NCI-H460 (cell line): ENCODE measurements at regions not wholly inside any gene's neighbourhood (a gene's known extent, or its start where the extent isn't known, plus 50 kb on each side); places are given as distances from the start of the nearest gene placed in this dataset.

ENCODE experiments used
- DNase-seq: peaks from one replicate; pipeline ENCODE4 v3.0.0-alpha.2; 2016; ENCODE audit warnings: low read depth; ENCODE audit errors: extremely low read depth

DNA sequence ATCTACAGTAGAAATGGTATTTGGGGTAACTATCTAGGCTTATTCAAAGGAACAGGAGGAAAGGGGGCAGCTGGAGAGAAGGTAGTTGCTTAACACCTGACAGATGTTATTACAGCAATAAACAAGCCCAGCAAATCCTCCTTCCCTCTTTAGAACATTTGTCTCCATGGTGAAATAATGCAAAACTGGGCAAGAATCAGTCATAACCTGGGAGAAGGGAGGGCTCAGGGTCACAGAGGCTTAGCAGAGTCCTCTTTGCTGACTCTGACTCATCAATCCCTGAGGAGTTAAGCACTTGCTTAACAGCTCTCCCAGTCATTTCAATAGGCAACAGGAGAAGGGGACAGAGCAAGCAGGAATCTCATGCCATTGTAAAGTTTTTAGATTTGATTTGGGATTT is 230.3 kb downstream of the IBTK start:
- no peak for DNase-seq

DNA sequence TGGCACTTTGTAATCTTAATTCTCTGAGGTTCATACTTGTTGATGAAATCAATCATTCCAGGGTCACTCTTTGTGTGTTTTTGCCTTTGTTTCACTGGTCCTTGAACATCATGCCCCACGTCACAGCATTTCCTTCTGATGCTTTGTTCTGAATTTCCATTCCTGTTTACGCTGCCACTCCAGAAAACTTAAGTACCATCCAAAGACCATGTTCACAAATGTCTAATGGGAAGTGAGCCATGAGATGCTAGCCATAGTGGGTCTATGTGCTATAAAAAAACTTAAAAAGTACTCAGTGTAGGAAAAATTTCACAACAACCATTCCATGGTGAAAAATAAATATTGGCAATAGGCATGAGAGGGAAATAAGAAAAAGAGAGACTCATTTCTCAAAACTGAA is 232.0 kb downstream of the IBTK start:
- no peak for DNase-seq

DNA sequence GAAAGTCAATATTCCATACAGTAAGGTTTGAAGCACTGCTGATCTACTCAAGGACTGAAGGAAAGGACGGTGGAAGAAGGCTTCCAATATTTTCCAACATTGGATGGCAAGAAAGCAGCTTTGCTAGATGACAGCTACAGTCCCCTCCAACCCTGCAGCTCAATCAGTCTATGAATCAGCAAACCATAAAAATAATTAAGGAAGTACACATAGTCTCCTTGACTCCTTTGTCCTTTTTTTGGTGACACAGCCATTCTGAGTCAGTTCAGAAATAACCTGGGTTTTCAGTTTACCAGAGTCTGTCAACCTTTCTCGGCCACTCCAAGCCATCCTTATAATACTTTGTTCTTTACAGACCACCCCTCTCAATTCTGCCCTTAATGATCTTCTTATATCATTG is 232.5 kb downstream of the IBTK start:
- no peak for DNase-seq

DNA sequence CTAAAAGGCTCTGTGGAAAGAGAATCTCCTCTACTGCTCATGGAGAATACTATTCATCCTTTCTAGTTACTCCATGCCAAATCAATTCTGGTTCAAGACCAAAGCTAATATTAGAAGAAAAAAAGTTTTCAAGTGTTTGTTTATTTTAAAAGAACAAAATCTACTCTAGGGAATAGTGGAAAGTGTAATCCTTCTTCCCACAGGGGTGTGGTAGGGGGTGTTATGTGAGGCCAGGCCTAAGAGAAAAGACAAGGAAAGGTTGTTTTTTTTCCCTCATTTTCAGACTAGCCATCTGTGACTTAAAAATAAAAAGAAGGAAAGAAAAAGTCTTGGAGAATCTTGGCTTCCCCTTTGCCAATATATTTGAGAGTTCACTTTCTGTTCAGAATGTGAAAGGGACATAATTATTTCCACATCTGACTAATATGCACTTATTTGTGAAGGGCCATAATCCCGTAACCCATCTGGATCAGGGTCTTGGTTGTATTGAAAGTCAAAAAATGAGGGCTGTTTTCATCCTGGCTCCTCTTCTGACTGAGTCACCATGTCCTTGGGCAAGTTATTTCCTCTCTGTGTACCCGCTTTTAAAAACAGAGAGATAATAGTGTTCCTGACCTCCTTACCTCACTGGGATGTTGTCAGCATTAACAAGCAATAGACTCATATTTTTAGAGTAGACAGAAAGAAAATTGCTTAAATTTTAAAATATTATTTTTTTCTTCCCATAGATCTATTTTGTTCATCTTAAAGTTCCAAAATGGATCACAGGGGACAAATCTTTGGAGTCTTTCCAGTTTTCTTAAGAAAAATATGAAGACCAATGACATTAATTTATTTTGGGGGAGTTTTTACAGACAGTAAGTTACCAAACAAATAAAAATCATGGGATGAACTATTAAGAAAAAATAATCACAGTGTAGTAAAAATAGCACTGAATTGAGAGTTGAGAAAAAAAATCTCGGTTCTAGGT is 233.7 kb downstream of the IBTK start:
- DNase-seq = no peak

DNA sequence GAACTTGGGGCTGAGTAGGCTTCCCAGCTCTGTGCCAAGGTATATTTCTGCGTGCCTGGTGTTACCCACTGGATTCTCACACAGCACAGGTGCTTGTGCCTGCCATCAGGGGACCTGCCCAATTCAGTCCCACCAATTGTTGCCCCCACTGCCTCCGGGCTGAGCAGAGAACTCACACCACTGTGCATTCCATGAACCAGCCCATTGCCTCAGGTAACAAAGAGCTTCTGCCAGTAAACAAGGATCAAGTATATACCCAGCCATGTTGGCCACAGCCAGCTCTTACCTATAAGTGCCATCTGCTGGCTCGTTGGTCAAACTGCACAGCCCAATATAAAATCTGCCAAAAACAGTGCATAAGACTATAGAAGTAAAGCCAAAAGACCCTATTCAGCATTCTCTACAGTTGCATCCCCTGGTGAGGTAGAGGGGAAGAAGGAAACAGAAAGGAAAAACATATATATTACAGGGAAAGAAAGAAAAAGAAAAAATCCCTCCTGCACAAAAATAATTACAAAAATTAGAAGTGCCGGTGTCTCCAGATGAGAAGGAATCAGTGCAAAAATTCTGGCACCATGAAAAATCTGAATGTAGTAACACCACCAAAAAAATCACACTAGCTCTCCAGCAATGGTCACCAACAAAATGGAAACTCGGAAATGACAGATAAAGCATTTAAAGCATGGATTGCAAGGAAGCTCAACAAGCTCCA is 241.4 kb downstream of the IBTK start:
- DNase-seq = no peak

DNA sequence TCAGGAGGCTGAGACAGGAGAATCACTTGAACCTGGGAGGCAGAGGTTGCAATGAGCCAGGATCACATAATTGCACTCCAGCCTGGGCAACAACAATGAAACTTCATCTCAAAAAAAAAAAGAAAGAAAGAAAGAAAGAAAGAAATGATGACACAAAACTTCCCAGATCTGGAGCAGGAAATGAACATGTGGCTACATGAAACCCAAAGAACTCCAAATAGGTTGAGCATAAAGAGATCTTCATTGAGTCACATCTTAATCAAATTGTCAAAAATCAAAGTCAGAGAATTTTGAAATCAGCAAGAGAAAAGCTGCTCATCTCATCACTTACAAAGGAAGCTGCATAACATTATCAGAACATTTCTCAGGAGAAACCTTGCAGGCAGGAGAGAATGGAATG is 247.0 kb downstream of the IBTK start:
- no peak for DNase-seq

DNA sequence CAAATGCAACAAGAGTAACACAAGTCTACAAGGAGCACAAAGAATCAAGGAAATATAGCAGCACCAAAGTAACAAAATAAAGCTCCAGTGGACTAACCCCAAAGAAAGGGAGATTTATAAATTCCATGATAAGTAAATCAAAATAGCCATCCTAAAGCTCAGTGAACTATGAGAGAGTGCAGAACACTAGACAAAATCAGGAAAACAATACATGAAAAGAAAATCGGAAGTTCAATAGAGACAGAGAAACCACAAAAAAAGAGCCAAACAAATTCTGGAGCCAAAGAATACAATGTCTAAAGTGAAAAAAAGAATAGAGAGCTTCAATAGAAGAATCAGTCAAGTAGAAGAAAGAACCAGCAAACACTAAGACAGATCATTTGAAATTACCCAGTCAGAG is 247.3 kb upstream of the TENT5A start:
- DNase-seq = no peak

DNA sequence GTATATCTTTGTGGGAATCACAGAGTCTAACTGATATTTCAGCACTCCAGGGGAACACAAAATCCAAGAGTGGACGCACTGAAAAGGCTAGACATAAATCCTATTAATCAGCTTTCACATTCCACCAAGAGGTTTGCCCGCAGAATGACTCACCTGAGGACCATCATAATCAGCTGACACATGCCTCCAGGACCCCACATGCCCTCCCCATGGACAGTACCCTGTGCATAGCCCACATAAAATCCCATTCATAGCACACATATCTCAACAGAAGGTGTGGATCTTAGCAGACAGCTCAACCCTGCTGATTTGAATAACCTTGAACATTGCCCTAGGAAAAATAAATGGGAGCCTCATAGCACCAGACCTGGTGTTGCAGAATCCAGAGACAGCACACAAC is 246.8 kb upstream of the TENT5A start:
- no peak for DNase-seq

DNA sequence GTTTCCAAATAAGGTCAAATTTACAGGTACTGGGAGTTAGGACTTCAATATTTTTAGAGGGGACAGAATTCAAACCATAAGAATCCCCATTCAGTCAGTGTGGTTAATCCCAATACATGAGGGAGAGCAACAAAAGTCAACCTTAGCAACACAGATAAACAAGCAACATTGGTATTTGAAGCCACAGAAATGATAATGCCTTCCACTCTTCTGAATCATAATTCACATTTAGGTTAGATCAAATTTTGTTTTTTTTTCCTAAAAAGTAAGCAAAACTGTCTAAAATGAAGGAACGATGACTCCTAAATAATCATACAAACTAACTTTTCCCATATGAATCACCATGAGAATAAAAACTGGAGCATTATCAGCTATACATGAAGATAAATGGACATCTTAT is 246.0 kb upstream of the TENT5A start:
- no peak for DNase-seq

DNA sequence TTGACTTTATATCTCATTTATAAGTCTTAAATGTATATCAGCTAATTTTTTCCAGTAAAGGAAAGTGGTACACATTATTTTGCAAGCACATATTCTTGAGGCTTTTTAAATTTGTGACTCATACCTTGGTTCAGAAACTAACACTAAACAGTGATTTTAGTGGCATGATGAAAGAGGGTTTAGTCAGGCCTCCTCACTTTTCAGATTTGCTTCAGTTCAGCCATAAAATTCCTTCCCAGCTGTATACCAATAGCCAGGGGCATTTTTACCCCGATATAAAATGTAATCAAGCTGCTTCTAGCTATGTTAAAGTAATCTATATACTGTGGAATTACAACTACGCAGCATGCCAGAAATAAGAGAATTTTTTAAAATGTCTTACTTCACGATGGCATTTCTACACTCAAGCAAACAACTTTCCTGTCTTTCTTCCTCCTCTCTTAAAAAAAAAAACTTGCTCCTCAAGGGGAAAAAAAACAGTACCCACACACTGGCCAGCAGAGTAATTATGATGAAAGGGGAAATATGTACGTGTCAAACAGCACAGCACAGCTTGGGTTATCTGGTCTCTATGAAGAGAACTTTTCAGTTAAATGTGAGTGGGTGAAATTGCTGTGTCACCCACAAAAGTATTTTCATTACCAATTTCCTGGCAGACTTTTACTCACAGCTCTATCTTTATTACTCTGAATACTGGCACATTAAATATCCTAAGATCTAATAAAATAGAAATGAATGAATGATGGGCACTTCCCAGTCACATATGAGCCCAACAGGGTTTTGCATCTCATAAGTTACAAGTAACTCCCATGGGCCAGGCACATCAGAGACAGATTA is 244.8 kb upstream of the TENT5A start:
- peak; percentile 88 for DNase-seq

DNA sequence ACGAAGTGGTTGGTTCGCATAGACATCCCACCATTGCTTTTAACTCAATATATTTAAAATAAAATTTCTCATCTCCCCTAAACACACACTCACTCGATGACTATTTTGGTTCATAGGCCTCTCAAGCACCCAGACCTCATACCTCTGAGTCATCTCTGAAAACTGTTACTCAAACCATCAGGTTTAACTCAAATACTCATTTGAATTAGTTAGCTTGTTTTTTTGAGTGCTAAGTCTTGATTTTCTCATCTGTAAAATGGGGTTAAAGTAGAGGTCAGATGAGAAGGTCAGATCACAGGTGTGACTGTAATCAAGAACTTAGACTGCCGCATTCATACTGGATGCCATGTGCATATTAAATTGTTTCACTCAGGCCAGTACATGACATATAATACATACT is 243.9 kb upstream of the TENT5A start:
- DNase-seq = no peak

DNA sequence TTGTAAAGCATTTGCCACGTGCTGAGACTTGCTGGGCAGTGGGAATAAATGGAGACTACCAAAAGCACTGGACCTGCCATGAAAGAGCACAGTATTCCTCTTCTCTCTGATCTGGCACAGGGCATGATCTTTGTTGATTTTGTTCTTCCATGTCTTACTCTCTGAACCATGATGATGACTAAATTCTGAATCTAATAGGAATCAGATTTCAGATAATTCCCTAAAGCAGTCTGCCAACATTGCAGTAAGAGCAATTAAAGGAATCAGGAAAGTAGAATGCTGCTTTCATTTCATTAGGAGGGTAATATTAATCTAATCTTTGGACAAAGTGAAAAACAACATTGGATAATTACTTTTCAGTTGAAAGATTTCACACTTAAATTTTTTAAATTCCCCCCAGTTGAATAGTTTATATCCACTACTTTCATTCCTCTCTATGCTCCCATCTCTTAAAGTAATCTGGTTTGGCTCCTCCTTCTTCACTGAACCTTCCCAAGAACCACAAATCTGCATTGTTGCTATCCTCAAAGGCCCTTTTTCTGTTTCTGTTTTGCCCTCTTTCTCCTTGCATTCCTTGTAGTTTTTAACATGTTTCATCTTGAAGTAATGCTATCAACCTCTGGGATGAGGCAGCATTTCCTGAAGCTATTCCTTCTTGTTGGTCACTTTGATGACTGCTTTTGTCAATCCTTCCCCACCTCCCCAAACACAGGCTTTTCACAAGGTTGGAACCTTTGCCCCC is 243.2 kb upstream of the TENT5A start:
- no peak for DNase-seq

DNA sequence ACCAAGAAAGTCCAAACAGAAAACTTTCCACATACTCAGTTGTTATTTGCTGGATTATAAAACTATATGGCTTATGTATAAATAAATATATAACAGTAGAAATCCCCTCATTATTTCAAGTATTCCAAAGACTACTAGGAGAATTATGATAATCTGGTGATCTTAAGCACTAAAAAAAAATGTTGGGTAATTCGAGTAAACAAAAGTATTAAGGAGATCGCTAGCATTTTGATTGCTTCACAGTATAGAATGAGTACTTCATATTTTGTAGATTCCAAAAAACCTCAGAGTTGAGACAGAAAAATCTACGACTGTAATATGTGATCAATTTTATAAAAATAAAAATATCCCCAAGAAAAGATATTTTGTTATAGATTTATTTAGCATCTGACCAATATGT is 236.4 kb upstream of the TENT5A start:
- DNase-seq = no peak

DNA sequence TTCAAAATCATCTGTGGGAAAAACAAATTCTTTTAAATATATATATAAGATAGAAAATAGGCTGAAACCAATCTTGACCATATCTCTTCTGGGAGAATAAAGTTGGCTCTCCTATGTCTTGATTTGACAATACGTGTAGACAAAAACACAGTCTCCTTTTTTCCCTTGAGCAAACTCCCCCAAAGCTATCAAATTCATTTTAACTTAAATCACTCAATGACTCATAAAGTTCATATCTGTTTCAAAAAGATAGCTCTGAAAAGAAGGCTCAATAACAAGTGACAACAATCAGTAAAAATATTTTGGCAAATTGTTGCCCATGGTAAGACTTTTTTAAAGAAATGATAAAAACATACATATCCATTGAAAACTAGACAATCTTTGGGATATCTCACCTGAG is 236.0 kb upstream of the TENT5A start:
- DNase-seq = no peak

DNA sequence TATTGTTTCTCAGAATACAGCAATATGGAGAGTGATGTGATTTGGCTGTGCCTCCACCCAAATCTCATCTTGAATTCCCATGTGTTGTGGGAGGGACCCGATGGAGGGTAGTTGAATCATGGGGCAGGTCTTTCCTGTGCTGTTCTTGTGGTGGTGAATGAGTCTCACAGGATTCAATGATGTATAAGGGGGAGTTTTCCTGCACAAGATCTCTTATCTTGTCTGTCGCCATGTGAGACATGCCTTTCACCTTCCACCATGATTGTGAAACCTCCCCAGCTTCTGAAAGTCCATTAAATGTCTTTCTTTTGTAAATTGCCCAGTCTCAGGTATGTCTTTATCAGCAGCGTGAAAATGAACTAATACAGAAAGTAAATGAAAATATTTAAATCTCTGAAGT is 234.8 kb upstream of the TENT5A start:
- no peak for DNase-seq

DNA sequence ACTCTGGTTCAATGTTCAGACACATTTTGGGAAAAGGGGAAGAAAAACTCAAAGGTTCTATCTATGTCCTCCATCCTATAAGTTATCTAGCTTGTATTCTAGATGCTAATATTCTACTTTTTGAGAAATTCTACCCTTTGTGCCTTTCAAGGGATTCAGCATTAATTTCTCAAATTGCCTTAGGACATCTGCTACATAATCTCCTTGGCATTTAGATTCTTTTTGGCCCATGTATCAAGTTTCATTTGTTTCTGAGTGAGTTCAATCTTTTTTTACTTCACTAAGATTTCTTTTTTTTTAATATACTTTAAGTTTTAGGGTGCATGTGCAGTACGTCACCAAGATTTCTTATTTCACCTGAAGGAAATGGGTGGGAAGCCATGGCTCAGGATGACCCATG is 232.7 kb upstream of the TENT5A start:
- no peak for DNase-seq

DNA sequence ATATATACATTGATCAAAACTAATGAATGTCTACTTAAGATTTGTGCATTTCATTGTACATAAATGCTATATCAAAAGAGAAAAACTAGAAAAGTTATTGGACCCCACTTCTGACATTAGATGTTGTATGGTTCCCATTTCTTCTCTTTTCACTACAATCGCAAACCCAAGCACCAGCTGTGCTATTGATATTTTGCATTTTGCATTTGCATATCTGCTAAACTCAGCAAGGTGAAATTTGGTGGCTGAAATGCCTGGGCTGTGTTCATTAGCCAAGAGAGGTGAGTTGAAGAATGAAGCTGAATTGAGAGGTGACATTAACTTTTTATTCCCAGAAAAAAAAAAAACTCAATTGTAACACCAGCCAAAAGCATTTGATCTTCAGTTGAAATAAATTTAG is 232.1 kb upstream of the TENT5A start:
- DNase-seq = no peak

DNA sequence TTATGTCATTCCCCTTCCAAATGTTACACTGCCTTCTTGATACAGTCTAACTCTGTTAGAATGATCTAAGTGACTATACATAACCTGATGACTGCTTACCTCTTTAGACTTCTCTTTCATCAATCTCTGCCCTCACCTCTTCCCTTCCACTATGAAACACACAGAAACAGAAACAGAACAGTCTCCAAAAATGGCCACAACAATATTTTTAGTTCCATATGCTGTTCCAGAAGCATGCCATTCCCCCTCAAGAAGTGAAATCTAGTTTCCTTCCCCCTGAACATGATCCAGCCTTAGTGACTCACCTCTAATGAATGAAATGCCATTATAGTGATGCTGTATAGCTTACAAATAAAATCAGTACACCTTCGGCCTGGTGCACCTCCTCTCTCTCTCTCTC is 229.3 kb upstream of the TENT5A start:
- DNase-seq = no peak

DNA sequence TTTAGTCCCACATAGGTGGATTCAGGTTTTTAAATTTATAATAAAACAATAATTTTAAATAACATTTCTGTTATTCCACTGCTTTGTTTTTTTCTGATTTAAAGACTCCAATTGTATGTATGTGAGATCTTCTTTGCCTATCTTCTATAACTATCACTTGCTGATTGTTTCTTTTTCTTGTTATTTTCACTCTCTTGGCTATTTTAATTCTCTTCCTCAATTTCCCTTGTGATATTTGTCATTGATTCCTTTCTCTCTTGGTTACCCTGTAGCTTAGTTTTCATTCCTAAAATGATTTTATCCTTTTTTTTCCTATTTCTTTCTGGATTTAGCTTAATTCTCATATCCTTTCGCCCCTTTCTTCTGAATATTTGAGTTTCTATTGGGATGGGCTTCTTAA is 227.3 kb upstream of the TENT5A start:
- DNase-seq = no peak

DNA sequence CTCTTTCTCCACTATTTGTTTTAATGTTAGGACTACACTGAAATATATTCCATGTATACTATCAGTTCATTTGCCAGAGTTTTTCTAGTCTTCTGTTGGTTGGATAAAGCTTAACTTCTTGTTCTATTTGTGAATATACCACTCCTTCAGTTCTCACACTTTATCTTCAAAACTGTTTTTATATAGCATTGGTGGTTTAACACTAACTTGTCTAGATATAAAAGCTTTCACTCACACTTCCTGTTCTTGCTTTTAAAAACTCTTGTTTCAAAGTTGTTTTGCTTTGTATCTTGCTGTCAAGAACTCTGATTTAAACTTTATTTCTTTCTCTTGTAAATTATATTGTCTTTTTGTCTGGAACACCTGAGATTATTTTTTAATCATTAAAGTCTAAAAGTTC is 226.8 kb upstream of the TENT5A start:
- DNase-seq = no peak

DNA sequence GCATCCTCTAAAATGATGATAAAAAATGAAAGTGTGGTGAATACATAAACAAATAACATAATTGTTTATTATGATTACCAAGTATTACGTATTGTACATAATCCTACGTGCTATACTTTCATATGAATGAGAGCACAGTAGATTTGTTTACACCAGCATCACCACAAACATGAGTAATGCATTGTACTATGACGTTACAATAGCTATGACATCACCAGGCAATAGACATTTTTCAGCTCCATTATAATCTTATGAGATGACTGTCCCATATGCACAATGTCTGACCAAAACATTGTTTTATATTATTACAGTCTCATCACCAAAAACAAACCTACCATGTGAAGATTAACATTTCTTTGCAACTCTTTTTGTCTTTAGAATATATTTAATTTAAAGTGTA is 225.7 kb upstream of the TENT5A start:
- no peak for DNase-seq
